Activated T-helper 17 cell treated with anti-CD3 and anti-CD28 coated beads, Interleukin-2, amount 50 U/mL, for 72 hours (primary cell): ENCODE measurements at regions not wholly inside any gene's neighbourhood (a gene's known extent, or its start where the extent isn't known, plus 50 kb on each side); places are given as distances from the start of the nearest gene placed in this dataset.

Experiments
- ATAC-seq: fragments of 150-1000 bp; cut with Tn5 transposase; replicated peaks from 2 replicates; pipeline ENCODE4 v1.10.0; 2021; ENCODE audit warnings: mild to moderate bottlenecking, moderate library complexity
- H3K27ac Mint-ChIP-seq: one replicate; pipeline ENCODE4 v1.8.0; 2022; ENCODE audit warnings: mixed read lengths
- H3K27me3 Mint-ChIP-seq: one replicate; pipeline ENCODE4 v1.8.0; 2022; ENCODE audit warnings: mixed read lengths
- H3K36me3 Mint-ChIP-seq: one replicate; pipeline ENCODE4 v1.8.0; 2022; ENCODE audit warnings: low read depth, mild to moderate bottlenecking, mixed read lengths
- H3K4me1 Mint-ChIP-seq: one replicate; pipeline ENCODE4 v1.8.0; 2022; ENCODE audit warnings: mixed read lengths
- H3K4me3 Mint-ChIP-seq: one replicate; pipeline ENCODE4 v1.8.0; 2022; ENCODE audit warnings: mild to moderate bottlenecking, mixed read lengths
- H3K9me3 Mint-ChIP-seq: one replicate; pipeline ENCODE4 v1.8.0; 2022; ENCODE audit warnings: mixed read lengths

DNA sequence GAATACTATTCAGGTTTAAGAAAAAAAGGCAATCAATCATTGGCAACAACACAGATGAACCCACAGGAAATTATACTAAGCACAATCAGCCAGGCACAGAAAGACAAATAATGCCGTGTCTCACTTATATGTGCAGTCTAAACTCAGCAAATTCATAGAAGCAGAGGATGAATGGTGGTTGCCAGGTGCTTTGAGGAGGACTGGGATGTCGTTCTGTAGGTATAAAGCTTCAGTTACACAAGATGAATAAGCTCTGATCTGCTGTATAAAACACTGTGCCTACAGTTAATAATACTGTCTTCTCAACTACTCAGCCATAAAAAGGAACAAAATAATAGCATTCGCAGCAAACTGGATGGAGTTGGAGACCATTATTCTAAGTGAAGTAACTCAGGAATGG, 324.8 kb upstream of the HSFY2 start:
- H3K4me1 Mint-ChIP-seq, result no peaks in the 10 kb centered on the region
- no peaks in the 10 kb centered on the region for H3K36me3 Mint-ChIP-seq
- no peaks in the 10 kb centered on the region for H3K27me3 Mint-ChIP-seq
- no peak overlapping the region for H3K4me3 Mint-ChIP-seq
- H3K27ac Mint-ChIP-seq, result no peak overlapping the region
- no peak for ATAC-seq
- peaks cover 5% of the 10 kb centered on the region for H3K9me3 Mint-ChIP-seq

DNA sequence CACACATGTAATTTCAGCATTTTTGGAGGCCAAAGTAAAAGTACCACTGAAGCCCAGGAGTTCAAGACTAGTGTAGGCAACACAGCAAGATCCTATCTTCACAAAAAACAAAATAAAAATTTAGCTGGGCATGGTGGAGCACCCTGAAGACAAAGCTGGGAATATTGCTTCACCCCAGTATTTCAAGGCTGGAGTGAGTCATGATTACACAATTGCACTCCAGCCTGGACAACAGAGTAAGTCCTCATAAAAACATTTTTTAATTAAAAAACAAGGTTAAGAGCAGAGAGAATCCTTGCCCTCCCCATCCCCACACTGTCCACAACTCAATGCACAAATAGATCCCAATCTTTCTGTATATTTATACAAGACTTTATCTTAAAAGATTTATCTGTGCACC, 321.9 kb upstream of the HSFY2 start:
- Mint-ChIP-seq H3K4me1 (no peaks in the 10 kb centered on the region), H3K4me3 (no peak overlapping the region), H3K36me3 (no peaks in the 10 kb centered on the region), H3K27ac (no peak overlapping the region), H3K9me3 (peaks cover 5% of the 10 kb centered on the region), H3K27me3 (peaks cover 3% of the 10 kb centered on the region)
- ATAC-seq, result no peak

- no peaks in the 10 kb centered on the region for H3K36me3 Mint-ChIP-seq
- no peak overlapping the region for H3K4me3 Mint-ChIP-seq
- ATAC-seq, result no peak
- no peak overlapping the region for H3K27ac Mint-ChIP-seq
- H3K27me3 Mint-ChIP-seq, result no peaks in the 10 kb centered on the region
- no peaks in the 10 kb centered on the region for H3K9me3 Mint-ChIP-seq
- no peaks in the 10 kb centered on the region for H3K4me1 Mint-ChIP-seq
Observed at GRCh38 chrY:19083006-19083405, 309.5 kb upstream of the HSFY2 start.

- peak; percentile 11 for ATAC-seq
- Mint-ChIP-seq H3K4me3 (peak overlapping the region; percentile 72), H3K27ac (no peak overlapping the region), H3K4me1 (no peaks in the 10 kb centered on the region), H3K9me3 (no peaks in the 10 kb centered on the region), H3K27me3 (peaks cover 7% of the 10 kb centered on the region), H3K36me3 (no peaks in the 10 kb centered on the region)
Observed at GRCh38 chrY:19077698-19078113, 304.2 kb upstream of the HSFY2 start.

DNA sequence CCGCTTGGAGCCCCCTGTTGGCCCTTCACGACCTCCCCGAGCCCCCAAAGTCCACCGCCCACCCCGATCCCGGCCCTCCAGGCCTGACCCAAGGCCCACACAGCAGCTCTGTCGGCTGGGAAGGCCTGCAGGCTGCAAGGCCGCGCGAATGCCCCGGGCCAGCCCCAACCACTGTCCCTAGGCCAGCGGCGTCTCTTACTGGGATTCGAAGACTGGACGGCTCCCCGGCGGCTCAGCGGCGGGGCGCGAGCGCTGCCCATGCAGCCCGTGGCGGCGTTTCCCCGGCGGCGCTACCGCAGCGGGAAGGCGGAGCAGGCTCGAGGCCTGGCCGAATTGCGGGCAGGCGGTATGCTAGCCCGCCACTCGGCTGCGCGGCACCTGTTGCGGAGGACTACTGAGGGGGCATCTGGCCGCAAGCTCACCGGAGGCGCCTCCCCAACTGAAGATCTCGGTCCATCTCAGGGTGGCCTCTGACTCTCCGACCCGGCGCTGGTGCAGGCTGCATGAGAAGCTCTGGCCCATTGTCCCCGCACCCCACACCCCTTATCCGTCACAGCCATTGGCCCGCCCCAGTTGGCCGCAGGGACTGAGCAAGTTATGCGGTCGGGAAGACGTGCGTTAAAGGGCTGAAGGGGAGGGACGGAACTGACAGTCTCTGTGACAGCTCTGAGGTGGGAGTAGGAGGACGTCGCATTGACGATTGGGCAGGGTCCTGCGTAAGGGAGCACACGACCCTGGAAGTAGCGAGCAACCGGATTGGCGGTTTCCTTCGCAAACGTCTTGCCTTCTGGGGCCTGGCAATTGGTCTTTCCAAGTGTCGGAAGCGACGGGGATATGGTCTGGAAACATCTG, 303.5 kb upstream of the HSFY2 start:
- peak; percentile 60 for ATAC-seq
- H3K27ac Mint-ChIP-seq, result no peak overlapping the region
- H3K27me3 Mint-ChIP-seq, result peaks cover 7% of the 10 kb centered on the region
- H3K4me3 Mint-ChIP-seq, result peak overlapping the region; percentile 72
- H3K4me1 Mint-ChIP-seq, result no peaks in the 10 kb centered on the region
- H3K36me3 Mint-ChIP-seq, result no peaks in the 10 kb centered on the region
- H3K9me3 Mint-ChIP-seq, result no peaks in the 10 kb centered on the region

GRCh38 chrY:19075471-19076253, 302.1 kb upstream of the HSFY2 start:
- H3K27me3 Mint-ChIP-seq, result peaks cover 7% of the 10 kb centered on the region

GRCh38 chrY:19067435-19067834, 293.9 kb upstream of the HSFY2 start:
- Mint-ChIP-seq H3K4me1 (no peaks in the 10 kb centered on the region), H3K36me3 (no peaks in the 10 kb centered on the region), H3K9me3 (no peaks in the 10 kb centered on the region), H3K27me3 (no peaks in the 10 kb centered on the region), H3K27ac (no peak overlapping the region), H3K4me3 (no peak overlapping the region)
- no peak for ATAC-seq

More at GRCh38 chrY:19075471-19076253, 302.1 kb upstream of the HSFY2 start:
- ATAC-seq, result peak; percentile 59
- Mint-ChIP-seq H3K4me1 (no peaks in the 10 kb centered on the region), H3K4me3 (peak overlapping the region; percentile 71), H3K9me3 (no peaks in the 10 kb centered on the region), H3K36me3 (no peaks in the 10 kb centered on the region), H3K27ac (no peak overlapping the region)

DNA sequence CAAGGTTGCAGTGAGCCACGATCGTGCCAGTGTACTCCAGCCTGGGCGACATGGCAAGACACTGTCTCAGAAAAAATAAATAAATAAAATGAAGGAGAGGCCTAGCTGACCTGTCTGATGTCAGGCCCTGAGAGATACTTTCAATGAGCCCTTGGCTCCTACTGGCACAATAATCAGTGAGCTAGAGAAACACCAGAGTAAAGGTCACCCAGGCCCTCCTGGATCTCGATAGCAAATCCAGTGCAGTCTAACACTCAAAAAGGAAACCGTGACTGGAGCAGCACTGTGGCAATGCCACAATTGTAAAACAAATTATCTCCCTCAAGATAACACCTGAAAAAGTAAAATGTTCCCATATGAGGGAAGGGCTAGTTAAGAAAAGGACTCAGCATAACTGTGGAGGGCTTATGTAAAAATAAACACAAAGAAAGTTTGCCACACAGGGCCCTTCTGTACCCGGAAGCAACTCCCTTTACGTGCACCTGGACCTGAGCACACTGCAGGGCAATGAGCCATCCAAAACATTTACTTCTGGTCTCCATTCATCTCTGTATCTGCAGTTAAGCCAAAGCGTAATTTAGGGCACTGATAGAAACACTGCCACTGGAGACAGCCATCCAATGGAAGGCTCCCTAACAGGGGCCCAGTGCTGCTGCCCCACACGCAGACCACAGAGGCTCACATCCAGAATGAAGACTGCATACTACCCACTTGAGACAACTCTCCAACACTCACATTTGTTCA, 293.1 kb upstream of the HSFY2 start:
- Mint-ChIP-seq H3K27me3 (no peaks in the 10 kb centered on the region), H3K4me3 (no peak overlapping the region), H3K36me3 (no peaks in the 10 kb centered on the region), H3K27ac (no peak overlapping the region), H3K4me1 (no peaks in the 10 kb centered on the region), H3K9me3 (no peaks in the 10 kb centered on the region)
- ATAC-seq, result no peak

DNA sequence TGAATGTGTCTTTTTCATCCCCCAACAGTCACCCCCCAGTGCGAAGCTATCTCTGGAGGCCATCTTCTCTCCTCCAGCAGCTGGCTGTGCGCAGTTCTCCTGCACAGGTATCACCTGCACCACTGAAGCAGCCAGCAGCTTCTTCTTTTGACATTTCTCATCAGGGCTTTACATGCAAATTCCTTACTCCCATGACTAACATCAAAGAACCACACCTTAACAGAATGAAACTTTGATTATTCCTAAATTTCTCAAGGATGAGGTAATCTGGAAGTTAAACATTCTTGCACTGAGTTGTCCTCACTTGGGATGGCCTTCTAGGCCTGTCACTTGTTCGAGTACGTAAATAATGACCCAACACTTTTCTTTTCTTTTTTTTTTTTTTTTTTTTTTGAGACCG, 291.6 kb upstream of the HSFY2 start:
- H3K9me3 Mint-ChIP-seq, result no peaks in the 10 kb centered on the region
- H3K27ac Mint-ChIP-seq, result no peak overlapping the region
- no peaks in the 10 kb centered on the region for H3K36me3 Mint-ChIP-seq
- no peak overlapping the region for H3K4me3 Mint-ChIP-seq
- ATAC-seq, result no peak
- H3K4me1 Mint-ChIP-seq, result no peaks in the 10 kb centered on the region
- H3K27me3 Mint-ChIP-seq, result no peaks in the 10 kb centered on the region

GRCh38 chrY:19059733-19060132, 286.2 kb upstream of the HSFY2 start:
- H3K4me1 Mint-ChIP-seq, result no peaks in the 10 kb centered on the region
- no peaks in the 10 kb centered on the region for H3K27me3 Mint-ChIP-seq
- no peaks in the 10 kb centered on the region for H3K9me3 Mint-ChIP-seq
- no peak overlapping the region for H3K4me3 Mint-ChIP-seq
- H3K36me3 Mint-ChIP-seq, result no peaks in the 10 kb centered on the region
- H3K27ac Mint-ChIP-seq, result no peak overlapping the region
- no peak for ATAC-seq

GRCh38 chrY:19058831-19059370, 285.4 kb upstream of the HSFY2 start:
- Mint-ChIP-seq H3K27me3 (no peaks in the 10 kb centered on the region), H3K36me3 (no peaks in the 10 kb centered on the region), H3K4me3 (no peak overlapping the region), H3K27ac (no peak overlapping the region), H3K4me1 (no peaks in the 10 kb centered on the region), H3K9me3 (no peaks in the 10 kb centered on the region)
- ATAC-seq, result no peak

DNA sequence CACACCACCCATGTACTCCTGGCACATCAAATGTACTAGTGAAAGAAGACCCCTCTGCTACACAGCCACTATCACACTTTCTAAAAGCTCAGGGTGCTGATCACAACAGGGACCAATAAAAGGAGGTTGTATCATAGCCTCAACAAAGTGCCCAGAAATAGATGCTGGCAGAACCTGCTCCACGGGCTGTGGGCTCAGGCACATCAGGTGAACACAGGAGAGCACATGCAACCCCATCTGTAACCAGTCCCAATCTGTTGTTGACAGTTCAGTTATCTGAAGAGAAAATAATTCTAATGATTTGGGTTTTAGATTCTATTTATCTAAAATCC, 282.6 kb upstream of the HSFY2 start:
- no peaks in the 10 kb centered on the region for H3K36me3 Mint-ChIP-seq
- no peak overlapping the region for H3K27ac Mint-ChIP-seq
- no peaks in the 10 kb centered on the region for H3K27me3 Mint-ChIP-seq
- no peak overlapping the region for H3K4me3 Mint-ChIP-seq
- no peaks in the 10 kb centered on the region for H3K4me1 Mint-ChIP-seq
- no peak for ATAC-seq
- no peaks in the 10 kb centered on the region for H3K9me3 Mint-ChIP-seq

DNA sequence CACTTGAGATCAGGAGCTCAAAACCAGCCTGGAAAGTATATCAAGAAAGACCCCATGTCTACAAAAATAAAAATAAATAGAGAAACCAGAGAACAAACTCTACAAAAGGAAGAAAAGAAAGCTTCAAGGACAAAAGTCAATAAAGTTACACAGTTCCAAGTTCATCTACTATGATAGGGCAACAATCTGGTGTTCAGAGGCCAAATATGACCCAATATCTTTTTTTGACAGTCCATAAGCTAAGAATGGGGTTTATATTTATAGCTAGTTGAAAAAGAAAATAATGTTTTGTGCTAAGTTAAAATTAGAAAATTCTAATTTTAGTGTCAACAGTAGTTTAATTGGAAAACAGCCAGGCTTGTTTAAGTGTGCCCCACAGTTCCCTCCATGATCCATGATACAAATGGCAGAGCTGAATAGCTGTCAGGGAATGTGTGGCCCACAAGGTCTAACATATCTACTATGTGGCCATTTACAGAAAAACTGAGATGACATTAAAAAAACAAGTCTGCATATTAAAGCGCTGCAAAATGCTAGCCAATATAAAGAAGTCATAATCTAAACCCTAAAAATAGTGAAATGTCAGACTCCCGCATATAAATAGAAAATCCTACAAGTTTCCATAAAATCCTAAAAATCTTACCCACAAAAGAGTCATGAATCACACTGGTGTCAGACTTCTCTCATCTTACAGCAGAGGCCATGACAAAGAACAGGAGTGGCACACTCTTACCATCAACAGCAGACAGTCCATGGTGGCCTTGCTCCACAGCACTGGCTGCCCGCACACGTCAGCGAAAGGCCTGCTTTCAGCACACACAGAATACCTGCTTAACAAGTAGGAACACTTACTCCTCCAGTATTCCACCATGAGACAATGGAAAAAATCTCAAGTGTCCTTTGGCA, 281.9 kb upstream of the HSFY2 start:
- Mint-ChIP-seq H3K9me3 (no peaks in the 10 kb centered on the region), H3K36me3 (no peaks in the 10 kb centered on the region), H3K4me1 (no peaks in the 10 kb centered on the region), H3K27me3 (no peaks in the 10 kb centered on the region), H3K4me3 (no peak overlapping the region), H3K27ac (no peak overlapping the region)
- ATAC-seq, result no peak

DNA sequence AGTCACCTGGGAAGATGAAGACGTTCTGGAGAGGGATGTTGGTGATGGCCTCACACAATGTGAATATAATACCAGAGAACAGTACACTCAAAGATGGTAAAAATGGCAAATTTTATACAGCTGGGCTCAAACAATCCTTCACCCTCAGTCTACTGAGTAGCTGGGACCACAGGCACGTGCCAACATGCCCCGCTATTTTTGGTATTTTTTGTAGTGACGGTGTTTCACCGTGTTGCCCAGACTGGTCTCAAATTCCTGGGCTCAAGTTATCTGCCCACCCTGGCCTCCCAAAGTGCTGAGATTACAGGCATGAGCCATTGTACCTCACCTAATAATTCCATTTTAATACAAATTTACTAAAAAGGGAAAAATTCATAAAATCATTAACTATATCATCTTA, 280.3 kb upstream of the HSFY2 start:
- Mint-ChIP-seq H3K9me3 (no peaks in the 10 kb centered on the region), H3K4me3 (no peak overlapping the region), H3K27ac (no peak overlapping the region), H3K4me1 (no peaks in the 10 kb centered on the region), H3K27me3 (no peaks in the 10 kb centered on the region), H3K36me3 (no peaks in the 10 kb centered on the region)
- no peak for ATAC-seq
